GM19395 (cell line): ENCODE measurements at regions not wholly inside any gene's neighbourhood (a gene's known extent, or its start where the extent isn't known, plus 50 kb on each side); places are given as distances from the start of the nearest gene placed in this dataset.
"Not testable (repeated sequence)": the region's sequence is repeated elsewhere in the genome, so short reads cannot be mapped to it uniquely, and the experiment has no call there.

Experiments used
- ATAC-seq: cut with Tn5 transposase; IDR thresholded peaks from one replicate; pipeline ENCODE4 v1.9.1; 2021; ENCODE audit warnings: mild to moderate bottlenecking, moderate library complexity; ENCODE audit not compliant: unreplicated experiment

DNA sequence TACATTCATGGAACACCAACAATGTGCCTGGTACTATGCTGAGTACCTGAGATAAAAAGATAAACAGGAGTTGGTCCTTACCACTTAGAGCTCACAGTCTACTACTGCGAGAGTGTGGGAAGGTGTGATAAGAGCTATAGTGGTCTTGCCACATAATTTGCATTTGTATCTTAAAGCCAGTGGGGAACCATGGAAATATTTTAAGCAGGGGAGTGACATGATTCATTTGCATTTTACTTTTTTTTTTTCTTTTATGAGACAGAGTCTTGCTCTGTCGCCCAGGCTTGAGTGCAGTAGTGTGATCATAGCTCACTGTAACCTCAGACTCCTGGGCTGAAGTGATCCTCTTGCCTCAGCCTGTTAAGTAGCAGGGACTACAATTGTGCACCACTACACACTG is 53.6 kb downstream of the SRGAP2 start:
- peak; percentile 94 for ATAC-seq

DNA sequence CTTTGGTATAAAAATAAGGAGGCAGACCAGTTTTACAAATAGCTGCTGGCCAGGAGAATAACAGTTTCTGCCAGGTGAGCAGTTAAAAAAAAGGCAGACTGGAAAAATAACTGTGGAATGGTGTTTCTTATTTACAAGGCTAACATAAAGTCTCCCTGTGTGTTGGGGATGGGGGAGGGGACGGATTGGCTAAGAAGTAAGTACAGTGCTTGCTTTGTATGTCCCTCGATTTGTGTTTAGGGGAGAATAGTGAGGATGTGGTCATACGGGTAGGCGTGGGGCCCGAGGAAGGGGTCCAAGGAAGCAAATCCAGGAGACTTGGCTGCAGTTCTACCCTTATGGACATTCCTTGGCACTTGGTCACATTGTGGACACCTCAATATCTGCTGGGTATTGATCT is 58.1 kb downstream of the SRGAP2 start:
- ATAC-seq: not testable (repeated sequence)

DNA sequence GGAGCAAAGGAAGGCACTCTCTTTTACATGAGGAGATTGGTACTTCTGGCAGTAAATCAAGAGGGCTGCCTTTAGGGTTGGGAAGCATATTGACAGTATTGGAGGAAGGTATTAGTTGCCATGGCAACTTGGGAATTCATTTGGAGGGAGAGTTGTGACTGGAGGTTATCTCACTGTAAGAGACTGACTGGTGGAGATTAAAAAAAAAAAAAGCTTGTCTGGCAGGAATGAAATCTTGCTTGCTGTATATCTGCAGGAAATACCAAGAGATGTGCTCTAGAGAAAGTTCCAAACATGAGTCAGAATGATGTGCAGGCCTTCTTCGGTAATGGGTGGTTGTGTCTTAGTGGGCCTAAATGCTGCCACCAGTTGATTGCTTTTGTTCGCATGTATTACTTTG is 59.1 kb downstream of the SRGAP2 start:
- ATAC-seq: not testable (repeated sequence)

DNA sequence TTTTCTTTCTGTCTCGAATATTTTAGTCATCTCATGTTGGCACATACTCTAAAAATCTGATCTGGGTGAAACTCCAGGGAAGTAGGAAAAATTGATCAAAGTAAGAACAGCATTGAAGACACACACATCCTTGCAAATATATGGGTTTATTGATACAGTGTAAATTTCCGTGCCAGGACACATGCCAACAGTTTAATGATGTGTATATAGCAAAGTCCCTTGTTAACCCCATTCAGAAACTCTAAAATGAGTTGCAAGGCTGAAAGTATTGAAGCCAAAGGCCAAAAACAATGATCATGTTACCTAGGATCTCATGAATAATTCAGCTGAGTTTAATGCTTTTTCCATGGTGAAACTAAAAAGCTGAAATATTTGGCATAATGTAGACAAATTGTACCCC is 61.6 kb downstream of the SRGAP2 start:
- not testable (repeated sequence) for ATAC-seq

DNA sequence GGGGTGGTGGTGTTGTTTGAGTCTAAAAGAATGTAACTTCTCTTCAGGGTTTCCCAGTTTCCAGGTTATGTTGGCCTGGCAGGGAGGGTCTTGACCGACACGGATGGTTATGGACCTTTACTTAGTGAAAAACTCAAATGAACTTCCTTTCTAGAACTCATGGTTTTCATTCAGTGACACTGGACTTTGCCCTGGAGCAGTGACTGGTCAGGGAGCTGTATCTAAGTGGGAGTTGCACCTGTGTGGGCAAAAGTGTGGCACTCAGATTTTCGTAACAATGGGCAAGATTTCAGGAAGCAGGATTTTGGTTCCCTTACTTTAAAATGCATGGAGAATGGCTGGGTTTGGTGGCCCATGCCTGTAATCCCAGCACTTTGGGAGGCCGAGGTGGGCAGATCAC is 67.8 kb downstream of the SRGAP2 start:
- not testable (repeated sequence) for ATAC-seq

DNA sequence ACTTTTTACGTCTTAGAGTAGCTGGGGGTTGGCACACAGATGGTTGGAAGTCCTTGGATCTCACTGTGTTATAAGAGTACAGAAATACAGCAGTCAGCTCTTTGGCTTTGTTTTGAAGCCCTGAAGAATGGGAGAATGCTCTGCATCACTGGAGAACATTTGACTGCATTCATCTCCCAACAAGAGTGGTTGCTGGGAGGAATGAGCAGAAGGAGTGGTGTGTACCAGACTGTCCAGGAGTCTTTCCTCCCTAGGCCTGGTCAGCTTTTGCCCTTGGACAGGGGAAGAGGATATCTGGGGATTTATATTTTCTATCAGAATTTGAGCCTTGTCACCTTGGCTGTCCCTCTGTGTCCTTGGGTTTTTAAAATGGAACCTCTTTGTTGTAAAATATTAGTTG is 69.8 kb downstream of the SRGAP2 start:
- ATAC-seq: not testable (repeated sequence)

DNA sequence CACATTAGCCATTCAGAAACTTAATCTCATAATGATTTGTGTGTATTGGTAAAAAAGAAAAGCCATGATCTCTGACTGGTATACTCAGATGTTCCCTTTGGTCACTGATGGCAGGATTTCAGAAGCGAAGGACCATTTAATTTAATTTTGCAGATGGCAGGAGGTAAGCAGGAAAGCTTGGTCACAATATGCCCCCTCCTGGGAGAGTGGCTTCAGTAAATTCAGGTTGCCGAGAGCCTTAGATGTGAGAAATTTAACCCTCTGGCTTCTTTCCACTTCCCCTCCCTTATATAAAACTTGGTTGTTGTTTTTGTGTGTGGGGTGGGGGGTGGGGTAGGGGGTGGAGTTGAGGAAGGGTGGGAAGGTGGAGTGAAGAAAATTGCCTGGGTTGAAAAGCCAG is 72.8 kb downstream of the SRGAP2 start:
- ATAC-seq: not testable (repeated sequence)

DNA sequence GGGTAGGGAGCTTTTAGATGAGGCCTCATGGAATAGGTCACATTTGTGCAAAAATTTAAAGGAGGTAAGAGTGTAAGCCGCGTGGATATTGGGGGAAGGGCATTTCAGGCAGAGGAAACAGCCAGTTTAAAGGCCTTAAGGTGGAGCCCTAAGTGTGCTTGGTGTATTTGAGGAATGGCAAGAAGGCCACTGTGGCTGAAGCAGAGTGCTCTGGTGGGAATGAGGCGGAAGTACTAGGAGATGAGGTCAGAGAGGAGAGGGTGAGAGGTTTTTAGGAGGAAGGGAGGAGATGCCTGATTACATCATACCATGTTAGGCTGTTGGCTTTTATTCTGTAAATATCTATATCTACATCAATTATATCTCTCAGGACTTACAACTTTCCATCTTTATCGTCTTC is 75.3 kb downstream of the SRGAP2 start:
- ATAC-seq: not testable (repeated sequence)

DNA sequence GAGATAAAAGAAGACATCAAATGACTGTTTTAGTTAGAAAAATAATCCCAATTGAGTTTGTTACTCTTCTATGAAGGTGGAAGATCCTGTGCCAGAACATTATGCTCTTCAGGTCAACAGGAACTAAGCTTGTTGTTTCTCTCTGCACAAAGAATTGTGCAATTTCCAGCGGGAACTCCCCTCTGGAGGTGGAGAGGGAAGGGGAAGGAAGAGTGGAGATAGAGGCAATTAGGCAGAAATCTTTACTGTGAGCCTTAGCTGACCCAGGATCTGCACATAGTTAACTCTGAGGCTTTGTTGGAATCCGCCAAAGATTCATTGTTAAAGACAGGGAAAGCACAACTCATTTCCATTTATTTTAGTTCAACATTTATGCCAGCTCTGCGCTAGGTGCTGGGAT is 77.3 kb downstream of the SRGAP2 start:
- not testable (repeated sequence) for ATAC-seq

DNA sequence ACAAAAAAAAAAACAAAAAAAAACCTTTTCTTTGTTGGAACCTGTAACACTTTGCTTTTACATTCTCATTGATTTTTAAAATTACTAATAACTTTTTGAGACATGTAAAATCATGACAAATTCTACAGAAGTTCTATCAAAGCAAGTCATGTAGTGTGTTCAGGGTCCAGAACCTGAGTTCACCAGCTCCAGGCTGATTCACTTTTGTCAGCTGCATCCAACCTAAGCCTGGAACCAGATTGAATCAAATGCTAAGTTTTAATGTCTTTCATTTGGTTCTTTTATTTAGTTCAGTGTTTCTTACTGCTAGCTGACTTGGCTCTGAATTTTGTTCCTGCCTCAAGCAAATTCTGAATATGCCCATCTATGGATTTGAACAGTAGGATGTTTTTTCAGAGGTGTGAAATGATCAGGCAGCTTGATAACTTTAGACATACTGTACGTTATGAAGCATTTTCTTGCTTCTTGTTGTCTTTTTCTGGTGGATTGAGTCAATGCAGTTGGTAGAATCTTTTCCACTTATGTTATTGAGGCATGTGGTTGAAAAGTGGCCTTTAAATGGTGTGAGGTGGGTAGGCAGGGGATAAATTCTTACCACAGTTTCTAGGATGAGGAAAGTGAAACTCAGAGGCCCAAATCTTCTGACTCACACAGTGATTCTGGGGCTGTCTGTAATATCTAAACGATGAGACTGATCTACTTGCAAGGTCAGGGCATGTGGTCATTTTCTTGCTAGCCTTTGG is 78.7 kb downstream of the SRGAP2 start:
- ATAC-seq: peak; percentile 71

DNA sequence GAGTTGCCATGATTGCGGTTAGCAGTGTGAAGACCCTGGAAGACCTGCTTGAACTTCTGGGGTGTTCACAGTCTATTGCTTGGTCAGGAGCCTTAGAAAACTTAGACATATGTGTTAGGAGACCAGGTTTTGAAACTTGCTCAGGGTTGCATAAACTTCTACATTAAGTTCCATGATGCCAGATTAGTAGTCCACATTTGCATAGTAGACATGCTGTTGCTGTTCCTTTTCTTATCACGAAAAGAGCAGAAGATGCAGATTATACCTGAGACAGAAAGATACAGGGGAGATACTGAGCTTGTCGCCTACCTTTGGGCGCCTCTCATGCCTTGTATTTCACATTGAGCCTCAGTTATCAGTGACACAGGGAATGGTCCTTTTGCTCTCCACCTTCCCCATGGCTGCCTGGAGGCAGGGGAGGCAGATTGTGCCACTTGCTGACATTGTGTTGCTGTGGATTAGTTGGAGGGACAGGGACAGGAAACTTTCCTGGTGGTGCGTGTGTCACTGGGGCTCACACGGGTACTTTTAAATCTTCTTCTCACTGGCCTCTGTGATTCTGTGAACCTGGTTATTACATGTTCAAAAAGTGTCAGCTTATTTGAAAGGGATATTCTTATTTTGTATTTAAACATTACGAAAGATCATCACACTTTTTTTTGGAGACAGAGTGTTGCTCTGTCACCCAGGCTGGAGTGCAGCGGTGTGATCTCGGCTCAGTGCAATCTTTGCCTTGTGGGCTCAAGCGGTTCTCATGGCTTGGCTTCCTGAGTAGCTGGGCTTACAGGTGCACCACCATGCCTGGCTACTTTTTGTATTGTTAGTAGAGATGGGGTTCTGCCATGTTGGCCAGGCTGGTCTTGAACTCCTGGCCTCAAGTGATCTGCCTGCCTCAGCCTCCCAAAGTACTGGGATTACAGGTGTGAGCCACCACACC is 82.0 kb downstream of the SRGAP2 start:
- not testable (repeated sequence) for ATAC-seq

DNA sequence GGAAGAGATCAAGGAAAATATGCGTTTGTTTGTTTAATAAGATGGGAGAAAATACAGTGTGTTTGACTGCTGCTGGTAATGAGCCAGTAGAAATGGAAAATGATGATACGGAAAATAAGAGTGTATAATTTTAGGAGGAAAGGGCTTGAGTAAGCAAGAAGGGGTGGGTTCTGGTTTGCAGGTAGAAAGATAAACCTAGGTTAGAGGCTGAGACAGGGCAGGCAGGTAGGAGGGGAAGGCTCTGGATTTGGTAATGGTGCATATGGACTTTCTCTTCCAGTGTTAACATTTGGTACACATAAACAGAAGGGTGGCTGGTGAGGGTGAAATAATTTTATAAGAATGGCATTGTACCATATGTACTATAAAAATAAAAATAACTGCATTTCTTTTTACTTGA is 84.4 kb downstream of the SRGAP2 start:
- ATAC-seq: not testable (repeated sequence)

DNA sequence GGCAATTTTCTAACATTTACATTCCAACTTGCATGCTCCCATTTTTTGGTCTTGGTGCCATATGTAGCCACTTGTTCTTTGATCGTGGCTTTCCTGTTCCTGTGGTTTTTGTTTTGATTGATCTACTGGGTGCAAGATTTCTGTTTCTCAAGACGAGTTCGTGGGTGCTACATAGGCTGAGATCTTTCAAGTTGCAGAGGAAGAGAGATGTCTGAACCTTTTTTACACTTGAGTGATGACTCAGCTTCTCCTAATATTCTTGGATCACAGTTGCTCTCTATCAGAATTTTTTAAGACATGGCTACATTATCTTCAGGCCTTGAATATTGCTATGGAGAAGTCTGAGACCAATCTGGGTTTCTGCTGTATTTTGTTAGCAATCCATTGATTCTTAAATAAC is 85.1 kb downstream of the SRGAP2 start:
- ATAC-seq: peak; percentile 47

DNA sequence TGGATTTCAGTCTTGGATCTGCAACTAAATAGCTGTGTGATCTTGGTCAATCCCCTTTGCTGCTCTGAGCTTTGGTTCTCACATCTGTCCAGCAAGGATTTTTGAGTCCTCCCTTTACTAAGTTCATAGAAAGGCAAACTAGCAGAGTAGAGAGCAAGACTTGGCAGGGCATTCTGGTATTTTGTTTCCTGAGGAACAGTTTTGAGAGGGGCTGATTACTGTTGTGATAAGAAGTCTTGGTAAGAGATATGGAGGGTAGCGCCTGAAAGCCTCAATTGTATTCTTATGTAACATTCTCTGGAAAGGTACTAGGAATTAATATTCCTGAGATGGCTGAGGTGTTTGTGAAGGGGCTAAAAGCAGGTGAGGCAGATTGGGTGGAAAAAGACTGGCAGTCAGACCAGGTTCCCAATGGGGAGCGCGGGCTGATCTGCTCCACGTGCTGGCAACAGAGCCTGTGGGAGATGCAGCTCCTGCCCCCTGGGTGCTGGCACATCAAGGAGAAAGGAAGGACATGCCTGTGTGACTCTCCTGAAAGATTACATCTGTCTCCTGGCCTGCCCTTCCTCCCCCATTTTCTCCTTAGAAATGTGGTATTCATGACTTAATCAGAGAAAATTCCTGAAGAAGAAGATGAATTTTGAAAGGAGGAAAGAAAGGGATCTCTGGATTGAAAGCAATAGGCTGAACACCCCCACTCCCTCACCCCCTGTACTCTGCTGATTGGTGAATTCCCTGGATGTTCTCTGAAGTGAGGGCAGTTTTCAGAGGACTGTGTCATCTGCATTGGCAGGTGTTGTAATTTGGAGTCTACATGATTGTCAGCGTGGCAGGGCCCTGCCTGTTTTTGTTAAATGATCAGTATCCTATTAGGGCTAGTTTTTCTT is 94.0 kb downstream of the SRGAP2 start:
- not testable (repeated sequence) for ATAC-seq

DNA sequence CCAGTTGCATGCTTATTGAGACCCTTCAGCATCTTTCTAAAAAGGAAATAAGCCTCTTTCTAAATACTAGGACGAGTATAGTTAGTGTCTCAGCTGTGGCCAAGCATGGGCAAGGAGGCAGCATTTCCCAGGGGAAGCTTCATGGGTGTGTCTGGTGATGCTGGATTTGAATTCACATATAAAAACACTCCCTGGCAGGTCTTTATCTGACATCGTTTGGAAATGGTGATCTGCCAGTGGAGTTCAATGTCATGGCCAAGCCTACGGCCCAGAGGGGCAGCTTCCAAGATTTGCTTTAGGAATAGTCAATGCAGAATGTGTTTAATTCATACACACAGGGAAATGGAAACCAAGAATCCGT is 94.7 kb downstream of the SRGAP2 start:
- ATAC-seq: not testable (repeated sequence)

DNA sequence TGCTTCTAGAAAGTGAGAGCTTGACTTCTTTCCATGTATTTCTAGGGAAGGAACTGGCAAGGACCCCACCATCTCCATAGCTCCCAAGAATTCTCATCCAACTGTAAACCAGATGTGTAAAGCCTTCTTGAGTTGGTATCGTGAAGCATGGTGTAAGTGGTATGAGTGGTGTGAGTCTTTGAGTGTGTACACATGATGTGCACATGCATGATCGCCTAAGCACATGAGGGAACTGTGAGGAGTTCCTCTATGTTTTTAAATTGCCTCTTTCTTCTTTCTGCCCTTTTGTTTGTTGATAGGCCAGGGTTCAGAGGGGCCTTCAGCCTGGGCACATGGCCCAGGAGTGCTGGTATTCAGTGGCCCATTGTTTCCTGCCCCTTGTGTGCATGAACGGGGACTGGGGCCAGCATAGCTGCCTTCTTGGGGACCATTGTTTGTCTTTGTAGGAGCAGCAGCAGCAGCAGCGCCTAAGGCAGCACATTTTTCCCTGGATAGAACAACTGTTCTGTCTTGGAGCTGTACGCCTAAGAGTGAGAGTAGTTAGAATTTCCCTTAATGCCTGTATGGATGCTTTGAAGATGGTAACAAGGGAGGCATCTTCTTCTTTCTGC is 95.9 kb downstream of the SRGAP2 start:
- ATAC-seq: not testable (repeated sequence)

DNA sequence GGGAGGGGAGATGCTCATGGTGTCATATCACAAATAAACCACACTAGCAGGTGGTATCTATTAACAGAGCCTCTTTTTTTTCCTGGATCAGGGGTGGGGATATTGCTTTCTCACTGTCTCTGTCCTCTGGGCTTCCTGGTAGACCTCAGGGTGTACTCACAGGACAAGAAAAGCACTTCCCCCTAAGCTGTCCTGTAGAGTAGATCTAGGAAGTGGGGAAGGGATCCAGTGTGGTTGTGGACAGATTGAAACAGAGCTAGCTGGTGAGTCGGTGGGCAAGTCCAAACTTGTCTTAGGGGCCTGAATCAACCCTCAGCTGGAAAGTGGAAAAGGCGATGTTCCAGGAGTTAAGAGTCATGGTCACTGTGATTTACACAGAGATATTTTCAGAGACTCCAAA is 96.6 kb downstream of the SRGAP2 start:
- ATAC-seq: not testable (repeated sequence)

DNA sequence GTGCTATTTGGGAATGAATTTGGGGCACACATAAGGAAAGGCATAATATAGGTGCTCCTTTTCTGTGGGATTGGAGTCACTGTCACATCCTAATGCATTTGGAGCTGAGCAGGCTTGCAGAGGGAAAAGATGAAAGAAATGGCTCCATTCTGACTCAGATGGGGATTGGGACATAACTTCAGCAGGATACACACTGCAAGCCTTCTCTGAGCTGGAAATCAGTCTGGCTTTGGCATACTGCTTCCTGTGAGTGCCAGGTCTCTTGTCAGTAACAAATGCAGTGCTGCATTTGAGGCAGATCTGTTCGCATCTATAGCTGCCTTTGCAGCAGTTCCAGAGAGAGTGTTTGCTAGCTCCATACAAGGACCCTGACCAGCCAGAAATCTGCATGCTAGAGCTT is 98.7 kb downstream of the SRGAP2 start:
- not testable (repeated sequence) for ATAC-seq

DNA sequence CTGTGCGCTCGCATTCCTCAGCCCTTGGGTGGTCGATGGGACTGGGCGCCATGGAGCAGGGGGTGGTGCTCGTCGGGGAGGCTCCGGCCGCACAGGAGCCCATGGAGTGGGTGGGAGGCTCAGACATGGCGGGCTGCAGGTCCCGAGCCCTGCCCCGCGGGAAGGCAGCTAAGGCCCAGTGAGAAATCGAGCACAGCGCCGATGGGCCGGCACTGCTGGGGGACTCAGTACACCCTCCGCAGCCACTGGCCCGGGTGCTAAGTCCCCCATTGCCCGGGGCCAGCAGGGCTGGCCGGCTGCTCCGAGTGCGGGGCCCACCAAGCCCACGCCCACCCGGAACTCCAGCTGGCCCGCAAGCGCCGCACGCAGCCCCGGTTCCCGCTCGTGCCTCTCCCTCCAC is 104.1 kb downstream of the SRGAP2 start:
- not testable (repeated sequence) for ATAC-seq

DNA sequence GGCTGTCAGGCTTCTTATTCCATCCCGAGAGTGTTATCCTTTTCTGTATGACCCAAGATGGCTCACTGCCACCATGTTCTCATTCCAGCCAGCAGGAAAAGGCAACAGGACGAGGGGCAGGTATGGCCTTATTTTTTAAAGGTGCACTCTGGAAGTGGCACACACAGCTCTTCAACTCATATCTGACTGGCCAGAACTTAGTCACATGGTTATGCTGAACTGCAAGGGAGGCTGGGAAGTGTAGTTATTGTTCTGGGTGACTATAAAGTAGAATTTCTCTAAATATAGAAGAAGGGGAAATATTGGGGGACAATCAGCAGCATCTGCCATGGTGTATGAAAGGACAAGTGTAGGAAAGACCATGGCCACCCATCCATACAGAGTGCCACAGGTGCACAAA is 107.6 kb downstream of the SRGAP2 start:
- not testable (repeated sequence) for ATAC-seq
